GM18508 (cell line): ENCODE measurements at regions not wholly inside any gene's neighbourhood (a gene's known extent, or its start where the extent isn't known, plus 50 kb on each side); places are given as distances from the start of the nearest gene placed in this dataset.
A peak's percentile ranks its signal among the peaks of the same experiment; 100 is the strongest.
"Not testable (repeated sequence)": the region's sequence is repeated elsewhere in the genome, so short reads cannot be mapped to it uniquely, and the experiment has no call there.

Source experiments
- ATAC-seq: cut with Tn5 transposase; IDR thresholded peaks from one replicate; pipeline ENCODE4 v1.9.1; 2021; ENCODE audit warnings: moderate number of reproducible peaks; ENCODE audit not compliant: insufficient read depth, unreplicated experiment

- ATAC-seq, result peak; percentile 50
Observed at GRCh38 chr7:86592185-86592584, 51.5 kb upstream of the GRM3 start.

GRCh38 chr7:86574006-86574405, 69.7 kb upstream of the GRM3 start:
- no peak for ATAC-seq

GRCh38 chr7:86558680-86559501, 84.8 kb upstream of the GRM3 start:
- ATAC-seq, result no peak

- ATAC-seq, result no peak
Observed at GRCh38 chr7:86534641-86535040, 109.1 kb upstream of the GRM3 start.

- ATAC-seq, result no peak
Observed at GRCh38 chr7:86504229-86504628, 139.5 kb upstream of the GRM3 start.

GRCh38 chr7:86499986-86500385, 143.7 kb upstream of the GRM3 start:
- ATAC-seq, result no peak

GRCh38 chr7:86485827-86486226, 157.9 kb upstream of the GRM3 start:
- no peak for ATAC-seq

GRCh38 chr7:86479144-86479543, 164.6 kb upstream of the GRM3 start:
- ATAC-seq, result no peak

- ATAC-seq, result no peak
Observed at GRCh38 chr7:86477343-86477935, 166.3 kb upstream of the GRM3 start.

GRCh38 chr7:86470763-86471162, 172.9 kb upstream of the GRM3 start:
- ATAC-seq, result no peak

- peak; percentile 97 for ATAC-seq
Observed at GRCh38 chr7:86469680-86470295, 173.9 kb upstream of the GRM3 start.

GRCh38 chr7:86454753-86455152, 189.0 kb upstream of the GRM3 start:
- no peak for ATAC-seq

GRCh38 chr7:86453454-86453853, 190.3 kb upstream of the GRM3 start:
- no peak for ATAC-seq

GRCh38 chr7:86448856-86449255, 194.9 kb upstream of the GRM3 start:
- ATAC-seq, result no peak

GRCh38 chr7:86445285-86445684, 198.4 kb upstream of the GRM3 start:
- ATAC-seq, result no peak

- no peak for ATAC-seq
Observed at GRCh38 chr7:86444245-86444644, 199.5 kb upstream of the GRM3 start.

- ATAC-seq, result not testable (repeated sequence)
Observed at GRCh38 chr7:86440420-86440819, 203.3 kb upstream of the GRM3 start.

- ATAC-seq, result no peak
Observed at GRCh38 chr7:86437951-86438450, 205.7 kb upstream of the GRM3 start.

- no peak for ATAC-seq
Observed at GRCh38 chr7:86431761-86432160, 211.9 kb upstream of the GRM3 start.

- no peak for ATAC-seq
Observed at GRCh38 chr7:86411814-86412213, 231.9 kb upstream of the GRM3 start.

- ATAC-seq, result no peak
Observed at GRCh38 chr7:86407291-86407690, 236.4 kb upstream of the GRM3 start.
